H1 (cell line): ENCODE measurements at regions not wholly inside any gene's neighbourhood (a gene's known extent, or its start where the extent isn't known, plus 50 kb on each side); places are given as distances from the start of the nearest gene placed in this dataset.

Experiments
- CTCF ChIA-PET: fragments of 300-600 bp; sonication (Branson Sonifier 250); formaldehyde crosslinking; loops from one replicate; lab custom pipeline; 2021; ENCODE audit not compliant: partially characterized antibody; lab: Charles Lee
- POLR2A ChIA-PET: fragments of 300-600 bp; sonication (Branson Sonifier 250); formaldehyde crosslinking; loops from one replicate; lab custom pipeline; 2021; ENCODE audit warnings: inconsistent platforms; ENCODE audit not compliant: partially characterized antibody; lab: Charles Lee
- DNase-seq, 2 experiments: peaks; one replicate each; pipeline versions ENCODE4 v3.0.0 to v3.0.0-alpha.2; 2010 to 2022; ENCODE audit warnings: low spot score in 2 of 2, low read depth in 1 of 2, mixed read lengths in 1 of 2
- FAIRE-seq: peaks from 2 replicates; lab custom pipeline; 2011; peaks lifted over from hg19 to GRCh38; lab: Jason Lieb, UNC
- H2AFZ ChIP-seq: 2 replicates; pipeline ENCODE4 v1.8.1; 2012; ENCODE audit warnings: low read length, inconsistent platforms
- H2AK5ac ChIP-seq: 2 replicates; pipeline ENCODE4 v1.6.1; 2013; ENCODE audit warnings: low read depth, low read length
- H2BK120ac ChIP-seq: replicated peaks from 2 replicates; pipeline ENCODE3; 2013; ENCODE audit warnings: low read depth, low read length, inconsistent platforms
- H2BK12ac ChIP-seq: 2 replicates; pipeline ENCODE4 v1.6.1; 2013; ENCODE audit warnings: low read depth, low read length
- H2BK15ac ChIP-seq: 2 replicates; pipeline ENCODE4 v1.6.1; 2013; ENCODE audit warnings: low read length
- H2BK20ac ChIP-seq: 2 replicates; pipeline ENCODE4 v1.6.1; 2013; ENCODE audit warnings: low read length
- H2BK5ac ChIP-seq: 2 replicates; pipeline ENCODE4 v1.6.1; 2013; ENCODE audit warnings: low read depth, low read length
- H3K14ac ChIP-seq: 2 replicates; pipeline ENCODE4 v1.6.1; 2013; ENCODE audit warnings: inconsistent platforms; ENCODE audit not compliant: insufficient read length
- H3K18ac ChIP-seq: 2 replicates; pipeline ENCODE4 v1.6.1; 2013; ENCODE audit warnings: low read length; ENCODE audit errors: extremely low read depth
- H3K23ac ChIP-seq: 2 replicates; pipeline ENCODE4 v1.6.1; 2013; ENCODE audit warnings: inconsistent platforms; ENCODE audit not compliant: insufficient read length
- H3K23me2 ChIP-seq: 2 replicates; pipeline ENCODE4 v1.6.1; 2013; ENCODE audit warnings: low read depth, low read length
- H3K27ac ChIP-seq: 2 replicates; pipeline ENCODE4 v1.6.1; 2011; ENCODE audit warnings: low read depth, low read length, inconsistent platforms
- H3K27me3 ChIP-seq, 4 experiments: replicated peaks in 1 of 4; 1 replicate in 1 of 4; 2 replicates in 3 of 4; pipeline versions ENCODE4 v1.6.1 to v1.8.1; 2011 to 2013; ENCODE audit warnings: low read length in 3 of 4, mild to moderate bottlenecking in 3 of 4, inconsistent platforms in 2 of 4, mixed read lengths in 2 of 4, moderate library complexity in 1 of 4; ENCODE audit not compliant: control insufficient read depth in 3 of 4, insufficient read depth in 3 of 4; ENCODE audit errors: extremely low read depth in 1 of 4
- H3K36me3 ChIP-seq, 4 experiments: 2 replicates each; pipeline versions ENCODE4 v1.6.1 to v1.8.1; 2011 to 2013; ENCODE audit warnings: mild to moderate bottlenecking in 4 of 4, low read length in 3 of 4, moderate library complexity in 2 of 4, control low read depth in 1 of 4, inconsistent platforms in 1 of 4; ENCODE audit not compliant: insufficient read depth in 4 of 4, control insufficient read depth in 2 of 4
- H3K4ac ChIP-seq: replicated peaks from 2 replicates; pipeline ENCODE3; 2013; ENCODE audit warnings: low read length, low read depth, mixed read lengths, inconsistent platforms; ENCODE audit not compliant: insufficient read length
- H3K4me1 ChIP-seq, 4 experiments: replicated peaks in 1 of 4; 1 replicate in 1 of 4; 2 replicates in 3 of 4; pipeline versions ENCODE4 v1.6.1 to v1.8.1; 2011 to 2013; ENCODE audit warnings: low read length in 3 of 4, inconsistent platforms in 2 of 4, mixed read lengths in 1 of 4; ENCODE audit not compliant: insufficient read depth in 4 of 4, control insufficient read depth in 3 of 4
- H3K4me2 ChIP-seq, 2 experiments: 2 replicates each; pipeline versions ENCODE4 v1.6.1 to v1.8.1; 2011 to 2013; ENCODE audit warnings: low read depth in 2 of 2, low read length in 2 of 2, control low read depth in 1 of 2, inconsistent platforms in 1 of 2, mild to moderate bottlenecking in 1 of 2; ENCODE audit not compliant: insufficient read depth in 1 of 2
- H3K4me3 ChIP-seq, 4 experiments: fragments of 200-600, 300-600 bp in 1 of 4; sonication (generic), shearing (Covaris generic), sonication (Bioruptor Twin) in 1 of 4; 2 replicates each; pipeline versions ENCODE4 v1.5.1 to v1.8.1; 2011 to 2016; ENCODE audit warnings: low read length in 4 of 4, low read depth in 3 of 4, control low read depth in 2 of 4, inconsistent platforms in 2 of 4, mild to moderate bottlenecking in 2 of 4, mixed read lengths in 1 of 4, moderate library complexity in 1 of 4; ENCODE audit not compliant: insufficient read depth in 2 of 4; ENCODE audit errors: extremely low read depth in 1 of 4
- H3K56ac ChIP-seq: replicated peaks from 2 replicates; pipeline ENCODE3; 2013; ENCODE audit warnings: low read depth, mild to moderate bottlenecking, mixed read lengths, low read length, inconsistent platforms; ENCODE audit not compliant: insufficient read length
- H3K79me1 ChIP-seq: 2 replicates; pipeline ENCODE4 v1.6.1; 2013; ENCODE audit warnings: low read depth, low read length, control low read depth
- H3K79me2 ChIP-seq, 2 experiments: 2 replicates each; pipeline versions ENCODE4 v1.6.1 to v1.8.1; 2012 to 2013; ENCODE audit warnings: low read length in 2 of 2, mild to moderate bottlenecking in 2 of 2, inconsistent platforms in 1 of 2; ENCODE audit not compliant: insufficient read depth in 2 of 2, control insufficient read depth in 1 of 2
- H3K9ac ChIP-seq, 4 experiments: replicated peaks in 1 of 4; 1 replicate in 1 of 4; 2 replicates in 3 of 4; pipeline versions ENCODE4 v1.6.1 to v1.8.1; 2011 to 2013; ENCODE audit warnings: low read depth in 3 of 4, low read length in 3 of 4, control low read depth in 2 of 4, mild to moderate bottlenecking in 2 of 4, moderate library complexity in 2 of 4, inconsistent platforms in 1 of 4; ENCODE audit errors: extremely low read depth in 1 of 4
- H3K9me3 ChIP-seq, 2 experiments: 2 replicates each; pipeline versions ENCODE4 v1.6.1 to v1.8.1; 2012 to 2013; ENCODE audit warnings: mild to moderate bottlenecking in 2 of 2, moderate library complexity in 2 of 2, control low read depth in 1 of 2, inconsistent platforms in 1 of 2, low read depth in 1 of 2, low read length in 1 of 2, mixed read lengths in 1 of 2; ENCODE audit not compliant: insufficient read depth in 2 of 2
- H4K20me1 ChIP-seq, 2 experiments: replicated peaks in 1 of 2; 2 replicates each; pipeline versions ENCODE3 to v1.8.1; 2011 to 2013; ENCODE audit warnings: inconsistent platforms in 2 of 2, low read length in 2 of 2, mild to moderate bottlenecking in 1 of 2; ENCODE audit not compliant: insufficient read depth in 2 of 2, control insufficient read depth in 1 of 2
- H4K5ac ChIP-seq: 2 replicates; pipeline ENCODE4 v1.6.1; 2013; ENCODE audit warnings: low read length, low read depth, mixed read lengths, inconsistent platforms; ENCODE audit not compliant: insufficient read length
- H4K8ac ChIP-seq: 2 replicates; pipeline ENCODE4 v1.8.0; 2013; ENCODE audit warnings: mild to moderate bottlenecking, moderate library complexity, low read length, inconsistent platforms; ENCODE audit not compliant: insufficient read depth; ENCODE audit errors: extremely low read depth
- H4K91ac ChIP-seq: replicated peaks from 2 replicates; pipeline ENCODE3; 2013; ENCODE audit warnings: low read length, mixed read lengths, inconsistent platforms; ENCODE audit not compliant: insufficient read length
- BACH1 ChIP-seq: IDR thresholded peaks from 2 replicates; pipeline ENCODE4 v1.6.1; 2012; ENCODE audit warnings: low read length, improper control_type of control experiment
- BCL11A ChIP-seq, 2 experiments: IDR thresholded peaks; one replicate each; pipeline ENCODE4 v1.6.1; 2011; ENCODE audit warnings: low read depth in 2 of 2, low read length in 2 of 2, mild to moderate bottlenecking in 2 of 2
- CBX8 ChIP-seq: fragments of 300-800, 300-1000 bp; sonication (generic); IDR thresholded peaks from 2 replicates; pipeline ENCODE4 v1.7.1; 2016; ENCODE audit warnings: low read depth, low read length, borderline replicate concordance
- FOSL1 ChIP-seq: IDR thresholded peaks from 2 replicates; pipeline ENCODE4 v1.6.1; 2011; ENCODE audit warnings: mild to moderate bottlenecking, low read depth, low read length, moderate library complexity; ENCODE audit not compliant: insufficient read depth
- NRF1 ChIP-seq: IDR thresholded peaks from 2 replicates; pipeline ENCODE4 v1.6.1; 2011; ENCODE audit warnings: mild to moderate bottlenecking, low read depth, low read length, improper control_type of control experiment
- POLR2A ChIP-seq, 2 experiments: IDR thresholded peaks; 1 replicate in 1 of 2; 2 replicates in 1 of 2; pipeline ENCODE4 v1.6.1; 2011; ENCODE audit warnings: low read depth in 2 of 2, low read length in 2 of 2, mild to moderate bottlenecking in 2 of 2; ENCODE audit errors: control extremely low read depth in 1 of 2
- RAD21 ChIP-seq, 2 experiments: IDR thresholded peaks in 1 of 2; conservative IDR thresholded peaks in 1 of 2; 2 replicates each; pipeline ENCODE4 v1.6.1; 2011; ENCODE audit warnings: low read depth in 2 of 2, low read length in 2 of 2, improper control_type of control experiment in 1 of 2, inconsistent platforms in 1 of 2, mild to moderate bottlenecking in 1 of 2, moderate library complexity in 1 of 2
- SAP30 ChIP-seq: fragments of 300-600 bp; sonication (generic); IDR thresholded peaks from 2 replicates; pipeline ENCODE4 v1.7.1; 2012; ENCODE audit warnings: low read length, moderate library complexity, mild to moderate bottlenecking, inconsistent platforms; ENCODE audit not compliant: insufficient read depth, insufficient replicate concordance
- TBP ChIP-seq: IDR thresholded peaks from 2 replicates; pipeline ENCODE4 v1.6.1; 2011; ENCODE audit warnings: low read depth, low read length, improper control_type of control experiment
- WGBS, 2 experiments: shearing (Covaris generic) in 1 of 2; methylation state at CpG; one replicate each; pipeline versions ENCODE4 v1.1.6 to v1.1.7; 2013 to 2015; ENCODE audit warnings: low lambda C conversion rate in 2 of 2, mixed read lengths in 2 of 2, inconsistent platforms in 1 of 2, low coverage in 1 of 2, missing lambda C conversion rate in 1 of 2; ENCODE audit not compliant: insufficient replicate concordance in 2 of 2, insufficient coverage in 1 of 2, insufficient read length in 1 of 2; ENCODE audit errors: extremely low coverage in 1 of 2, missing lambda C conversion rate in 1 of 2; 5-methylcytosine and 5-hydroxymethylcytosine counted together
- TF ChIP-seq, protein P1 (sequence below): IDR thresholded peaks from 2 replicates; pipeline ENCODE4 v1.6.1; 2011; ENCODE audit warnings: low read length, improper control_type of control experiment

DNA sequence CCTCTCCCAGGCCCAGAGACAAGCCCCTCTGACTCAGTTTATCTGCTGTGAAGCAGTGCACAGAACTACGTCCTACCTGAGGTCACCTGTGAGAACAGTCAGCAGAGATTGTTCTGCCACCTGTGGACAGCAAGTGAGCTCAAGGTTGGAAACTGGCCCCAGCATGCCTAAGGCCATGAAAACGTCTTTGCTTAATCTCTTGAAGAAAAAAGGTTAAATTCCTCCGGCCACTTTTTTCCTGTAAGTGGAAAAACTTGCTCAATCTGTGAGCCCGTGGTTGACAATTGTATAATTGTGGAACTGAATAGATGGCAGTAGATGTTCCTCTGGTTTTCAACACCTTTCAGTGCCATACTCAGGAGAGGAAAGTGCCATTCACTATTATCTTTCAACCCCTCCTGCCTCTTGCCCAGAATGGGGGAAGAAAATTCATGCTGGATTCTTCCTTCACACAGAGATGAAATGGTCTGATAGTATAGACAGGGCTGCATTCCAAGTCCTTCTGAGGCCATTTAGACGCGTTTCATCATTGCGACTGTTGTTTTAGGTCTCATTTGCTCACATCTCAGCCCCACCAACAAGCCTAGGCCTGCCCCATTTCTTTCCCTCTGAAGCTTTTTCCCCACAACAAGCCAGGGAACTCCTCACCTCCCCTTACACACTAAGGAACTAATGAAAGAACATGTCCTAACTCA is 292.9 kb downstream of the FZD1 start:
- Histone ChIP-seq H3K14ac (no peak overlapping the region), H3K4me2 (no peak overlapping the region), H2BK15ac (no peak overlapping the region), H3K4me1 (peaks cover 0 to 6% (median 1%) of the 10 kb centered on the region in 4 experiments; a peak in 4 of 7 replicates), H3K4me3 (no peak overlapping the region), H3K27ac (no peak overlapping the region), H3K9me3 (no peaks in the 10 kb centered on the region), H3K9ac (no peak overlapping the region), H3K79me1 (no peaks in the 10 kb centered on the region), H2BK20ac (no peak overlapping the region), H3K18ac (no peak overlapping the region), H3K36me3 (no peaks in the 10 kb centered on the region), H2AFZ (no peak overlapping the region), H3K56ac (no peak overlapping the region), H2BK120ac (no peak overlapping the region), H2BK12ac (no peak overlapping the region), H4K8ac (no peak overlapping the region), H2BK5ac (no peak overlapping the region), H2AK5ac (no peak overlapping the region), H3K23me2 (no peaks in the 10 kb centered on the region), H4K5ac (no peak overlapping the region), H4K20me1 (no peaks in the 10 kb centered on the region), H3K23ac (no peak overlapping the region), H3K27me3 (no peaks in the 10 kb centered on the region), H3K4ac (no peak overlapping the region), H3K79me2 (no peaks in the 10 kb centered on the region), H4K91ac (no peak overlapping the region)
- DNase-seq (no peak), FAIRE-seq (no peak)
- ChIA-PET CTCF (interaction anchor here (1.3 to 1.7 kb wide), 2 partner anchors 16 to 248 kb away, joined by 4 read pairs; no protein-coding TSS in a partner anchor), POLR2A (interaction anchor here (1.0 kb wide), 1 partner anchor 25 kb away, joined by 3 read pairs; no protein-coding TSS in a partner anchor)
- WGBS, 2 experiments: 85% methylated on average over 7 of the region's 7 CpGs; no CpG with 5 or more reads in 1 of the 2 experiments
- TF ChIP-seq FOSL1 (no peak), NRF1 (no peak), TBP (no peak), BACH1 (no peak), POLR2A (IDR thresholded peaks at IDR 0.05; ENCODE audit: control extremely low read depth in 1 of 2, low read depth in 2 of 2, low read length in 2 of 2) (no peak), SAP30 (no peak), RAD21 (IDR thresholded peaks at IDR 0.05 in 1 of 2, conservative IDR thresholded peaks at IDR 0.05 in 1 of 2; ENCODE audit: low read depth in 2 of 2, low read length in 2 of 2) (no peak), BCL11A (IDR thresholded peaks at IDR 0.05; ENCODE audit: low read depth in 2 of 2, low read length in 2 of 2) (no peak), CBX8 (no peak)
- TF ChIP-seq, protein P1, sequence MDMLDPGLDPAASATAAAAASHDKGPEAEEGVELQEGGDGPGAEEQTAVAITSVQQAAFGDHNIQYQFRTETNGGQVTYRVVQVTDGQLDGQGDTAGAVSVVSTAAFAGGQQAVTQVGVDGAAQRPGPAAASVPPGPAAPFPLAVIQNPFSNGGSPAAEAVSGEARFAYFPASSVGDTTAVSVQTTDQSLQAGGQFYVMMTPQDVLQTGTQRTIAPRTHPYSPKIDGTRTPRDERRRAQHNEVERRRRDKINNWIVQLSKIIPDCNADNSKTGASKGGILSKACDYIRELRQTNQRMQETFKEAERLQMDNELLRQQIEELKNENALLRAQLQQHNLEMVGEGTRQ: no peak
